ENCODE measurements at regions not wholly inside any gene's neighbourhood (a gene's known extent, or its start where the extent isn't known, plus 50 kb on each side); places are given as distances from the start of the nearest gene placed in this dataset.

- no peak overlapping the region for H4K91ac ChIP-seq (ENCODE audit: low read depth, low read length)
- H3K79me1 ChIP-seq (ENCODE audit: low read length) = no peaks in the 10 kb centered on the region
- no peaks in the 10 kb centered on the region for H3K27me3 ChIP-seq (ENCODE audit: insufficient read depth, low read length)
- H3K4me1 ChIP-seq (ENCODE audit: control insufficient read depth in 1 of 2, insufficient read depth in 2 of 2, low read length in 2 of 2) = peaks cover 3 to 8% of the 10 kb centered on the region in 2 experiments
- no peak overlapping the region for H4K12ac ChIP-seq (ENCODE audit: low read depth, low read length)
- H3K4me2 ChIP-seq (ENCODE audit: low read length) = peak overlapping the region; percentile 2
- H3K4ac ChIP-seq (ENCODE audit: low read depth, low read length) = no peak overlapping the region
- H2AFZ ChIP-seq (ENCODE audit: insufficient read depth, low read length, poor library complexity) = no peak overlapping the region
- H3K9me3 ChIP-seq (ENCODE audit: insufficient read depth, low read depth, low read length) = no peaks in the 10 kb centered on the region
- H2AK5ac ChIP-seq (ENCODE audit: low read length) = no peak overlapping the region
- no peak overlapping the region for H3K23ac ChIP-seq (ENCODE audit: low read length)
- no CpG with 5 or more reads among the region's 5 CpGs for WGBS (ENCODE audit: extremely low coverage, insufficient coverage, insufficient read length)
- no peak overlapping the region for H3K18ac ChIP-seq (ENCODE audit: low read length)
- no peak overlapping the region for H3K4me3 ChIP-seq (ENCODE audit: low read depth, low read length)
- no peak overlapping the region for H2BK120ac ChIP-seq (ENCODE audit: insufficient read depth, low read length, poor library complexity)
- no peak overlapping the region for H3K9ac ChIP-seq (ENCODE audit: low read length)
- no peaks in the 10 kb centered on the region for H3K36me3 ChIP-seq (ENCODE audit: control insufficient read depth in 1 of 2, insufficient read depth in 2 of 2, low read length in 2 of 2)
- H3K27ac ChIP-seq (ENCODE audit: low read depth, low read length) = no peak overlapping the region
- no peak overlapping the region for H4K8ac ChIP-seq (ENCODE audit: low read depth, low read length)
- no peaks in the 10 kb centered on the region for H3K79me2 ChIP-seq (ENCODE audit: control insufficient read depth, insufficient read depth, low read length, poor library complexity)
- H3K14ac ChIP-seq (ENCODE audit: low read length) = no peak overlapping the region
- no peak for DNase-seq
- no peak overlapping the region for H2BK5ac ChIP-seq (ENCODE audit: low read depth, low read length, poor library complexity)
- no peak overlapping the region for H2BK12ac ChIP-seq (ENCODE audit: low read length)
These were observed 1030.3 kb upstream of the LCORL start for GRCh38 chr4:19051831-19052230.

- Histone ChIP-seq H3K18ac (ENCODE audit: low read length) (no peak overlapping the region), H3K79me1 (ENCODE audit: low read length) (no peaks in the 10 kb centered on the region), H4K91ac (ENCODE audit: low read depth, low read length) (no peak overlapping the region), H3K79me2 (ENCODE audit: control insufficient read depth, insufficient read depth, low read length, poor library complexity) (no peaks in the 10 kb centered on the region), H3K4ac (ENCODE audit: low read depth, low read length) (no peak overlapping the region), H3K23ac (ENCODE audit: low read length) (no peak overlapping the region), H3K14ac (ENCODE audit: low read length) (no peak overlapping the region), H3K9me3 (ENCODE audit: insufficient read depth, low read depth, low read length) (no peaks in the 10 kb centered on the region), H2AFZ (ENCODE audit: insufficient read depth, low read length, poor library complexity) (no peak overlapping the region), H4K12ac (ENCODE audit: low read depth, low read length) (no peak overlapping the region), H2AK5ac (ENCODE audit: low read length) (no peak overlapping the region), H3K27me3 (ENCODE audit: insufficient read depth, low read length) (no peaks in the 10 kb centered on the region), H3K9ac (ENCODE audit: low read length) (no peak overlapping the region), H4K8ac (ENCODE audit: low read depth, low read length) (no peak overlapping the region), H3K27ac (ENCODE audit: low read depth, low read length) (no peak overlapping the region), H2BK120ac (ENCODE audit: insufficient read depth, low read length, poor library complexity) (no peak overlapping the region), H2BK12ac (ENCODE audit: low read length) (no peak overlapping the region), H3K4me3 (ENCODE audit: low read depth, low read length) (no peak overlapping the region), H3K4me2 (ENCODE audit: low read length) (no peak overlapping the region), H3K36me3 (ENCODE audit: control insufficient read depth in 1 of 2, insufficient read depth in 2 of 2, low read length in 2 of 2) (no peaks in the 10 kb centered on the region), H2BK5ac (ENCODE audit: low read depth, low read length, poor library complexity) (no peak overlapping the region), H3K4me1 (ENCODE audit: control insufficient read depth in 1 of 2, insufficient read depth in 2 of 2, low read length in 2 of 2) (peaks cover 3 to 9% of the 10 kb centered on the region in 2 experiments)
- DNase-seq = no peak
- WGBS (ENCODE audit: extremely low coverage, insufficient coverage, insufficient read length) = no CpG with 5 or more reads among the region's 2 CpGs
These were observed 1025.8 kb upstream of the LCORL start for GRCh38 chr4:19047279-19047880.

- no CpG with 5 or more reads among the region's 3 CpGs for WGBS (ENCODE audit: extremely low coverage, insufficient coverage, insufficient read length)
- no peak overlapping the region for H3K4ac ChIP-seq (ENCODE audit: low read depth, low read length)
These were observed 1018.3 kb upstream of the LCORL start for GRCh38 chr4:19039816-19040215.

GRCh38 chr4:19038231-19038630 is 1016.7 kb upstream of the LCORL start:
- Histone ChIP-seq H3K18ac (ENCODE audit: low read length) (no peak overlapping the region), H2AFZ (ENCODE audit: insufficient read depth, low read length, poor library complexity) (no peak overlapping the region), H3K9me3 (ENCODE audit: insufficient read depth, low read depth, low read length) (no peaks in the 10 kb centered on the region), H3K27ac (ENCODE audit: low read depth, low read length) (no peak overlapping the region), H2AK5ac (ENCODE audit: low read length) (no peak overlapping the region), H3K4me3 (ENCODE audit: low read depth, low read length) (no peak overlapping the region), H3K23ac (ENCODE audit: low read length) (no peak overlapping the region), H3K14ac (ENCODE audit: low read length) (no peak overlapping the region), H3K36me3 (ENCODE audit: control insufficient read depth in 1 of 2, insufficient read depth in 2 of 2, low read length in 2 of 2) (no peaks in the 10 kb centered on the region), H4K91ac (ENCODE audit: low read depth, low read length) (no peak overlapping the region), H2BK120ac (ENCODE audit: insufficient read depth, low read length, poor library complexity) (no peak overlapping the region), H3K27me3 (ENCODE audit: insufficient read depth, low read length) (no peaks in the 10 kb centered on the region), H3K4me2 (ENCODE audit: low read length) (no peak overlapping the region), H2BK12ac (ENCODE audit: low read length) (no peak overlapping the region), H3K79me1 (ENCODE audit: low read length) (peaks cover 7% of the 10 kb centered on the region), H3K4me1 (ENCODE audit: control insufficient read depth in 1 of 2, insufficient read depth in 2 of 2, low read length in 2 of 2) (peaks cover 5 to 8% of the 10 kb centered on the region in 2 experiments), H4K12ac (ENCODE audit: low read depth, low read length) (no peak overlapping the region), H3K79me2 (ENCODE audit: control insufficient read depth, insufficient read depth, low read length, poor library complexity) (no peaks in the 10 kb centered on the region), H3K9ac (ENCODE audit: low read length) (no peak overlapping the region), H4K8ac (ENCODE audit: low read depth, low read length) (no peak overlapping the region), H3K4ac (ENCODE audit: low read depth, low read length) (no peak overlapping the region), H2BK5ac (ENCODE audit: low read depth, low read length, poor library complexity) (no peak overlapping the region)
- DNase-seq = no peak

More at GRCh38 chr4:19039816-19040215, 1018.3 kb upstream of the LCORL start:
- no peak overlapping the region for H3K4me2 ChIP-seq (ENCODE audit: low read length)
- H2BK5ac ChIP-seq (ENCODE audit: low read depth, low read length, poor library complexity) = no peak overlapping the region
- H3K9ac ChIP-seq (ENCODE audit: low read length) = no peak overlapping the region
- H3K4me1 ChIP-seq (ENCODE audit: control insufficient read depth in 1 of 2, insufficient read depth in 2 of 2, low read length in 2 of 2) = peaks cover 1 to 2% of the 10 kb centered on the region in 2 experiments
- no peak overlapping the region for H2BK12ac ChIP-seq (ENCODE audit: low read length)
- H4K8ac ChIP-seq (ENCODE audit: low read depth, low read length) = no peak overlapping the region
- H3K79me1 ChIP-seq (ENCODE audit: low read length) = no peaks in the 10 kb centered on the region
- DNase-seq = no peak
- H3K23ac ChIP-seq (ENCODE audit: low read length) = no peak overlapping the region
- no peaks in the 10 kb centered on the region for H3K27me3 ChIP-seq (ENCODE audit: insufficient read depth, low read length)
- no peak overlapping the region for H4K91ac ChIP-seq (ENCODE audit: low read depth, low read length)
- no peak overlapping the region for H3K14ac ChIP-seq (ENCODE audit: low read length)
- H3K27ac ChIP-seq (ENCODE audit: low read depth, low read length) = no peak overlapping the region
- H3K9me3 ChIP-seq (ENCODE audit: insufficient read depth, low read depth, low read length) = no peaks in the 10 kb centered on the region
- no peaks in the 10 kb centered on the region for H3K79me2 ChIP-seq (ENCODE audit: control insufficient read depth, insufficient read depth, low read length, poor library complexity)
- H3K36me3 ChIP-seq (ENCODE audit: control insufficient read depth in 1 of 2, insufficient read depth in 2 of 2, low read length in 2 of 2) = no peaks in the 10 kb centered on the region
- no peak overlapping the region for H3K4me3 ChIP-seq (ENCODE audit: low read depth, low read length)
- H3K18ac ChIP-seq (ENCODE audit: low read length) = no peak overlapping the region
- H2BK120ac ChIP-seq (ENCODE audit: insufficient read depth, low read length, poor library complexity) = no peak overlapping the region
- no peak overlapping the region for H4K12ac ChIP-seq (ENCODE audit: low read depth, low read length)
- no peak overlapping the region for H2AFZ ChIP-seq (ENCODE audit: insufficient read depth, low read length, poor library complexity)
- H2AK5ac ChIP-seq (ENCODE audit: low read length) = no peak overlapping the region
